ENCODE measurements at regions not wholly inside any gene's neighbourhood (a gene's known extent, or its start where the extent isn't known, plus 50 kb on each side); places are given as distances from the start of the nearest gene placed in this dataset.

- DNase-seq (ENCODE audit: low read depth), result no peak
Observed at GRCh38 chr2:180660881-180661685, 319.3 kb upstream of the UBE2E3 start.

DNA sequence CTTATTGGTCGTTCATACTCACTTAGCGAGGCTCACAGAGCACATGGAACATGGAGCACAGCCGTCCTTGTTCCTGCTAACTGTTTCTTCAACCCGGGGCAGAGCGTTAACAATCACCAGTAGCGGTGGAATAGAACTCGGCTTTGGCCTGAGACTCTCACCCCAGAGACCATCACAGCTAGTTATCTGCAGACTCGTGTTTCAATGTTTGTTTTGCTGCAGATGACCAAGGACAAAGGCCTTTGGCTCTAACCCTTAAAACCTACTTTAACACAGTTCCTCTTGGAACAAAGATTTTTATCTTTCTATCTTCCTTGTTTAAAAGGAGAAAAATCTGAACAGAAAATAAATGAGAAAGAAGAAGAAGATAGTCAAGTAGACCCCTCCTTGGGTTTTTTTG, 320.2 kb upstream of the UBE2E3 start:
- DNase-seq (ENCODE audit: low read depth), result no peak

DNA sequence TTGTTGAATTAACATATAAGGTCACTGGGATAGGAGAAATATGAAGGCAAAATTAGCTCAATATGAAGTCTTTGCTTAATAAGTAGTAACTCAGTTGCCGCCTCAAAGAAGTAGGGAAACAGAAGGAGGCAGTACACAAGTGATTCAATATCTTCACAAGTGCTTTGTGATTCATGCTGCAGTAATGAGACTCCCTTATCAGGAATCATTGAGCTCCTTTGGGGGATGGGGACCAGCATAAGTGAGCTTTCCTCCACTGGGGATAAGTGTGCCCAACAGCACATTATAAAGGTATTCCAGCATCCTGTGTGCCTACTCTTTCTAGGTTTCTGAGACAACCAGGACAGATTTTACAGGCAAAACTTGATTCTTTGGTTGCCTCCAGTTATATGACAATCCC, 323.4 kb upstream of the UBE2E3 start:
- no peak for DNase-seq (ENCODE audit: low read depth)

DNA sequence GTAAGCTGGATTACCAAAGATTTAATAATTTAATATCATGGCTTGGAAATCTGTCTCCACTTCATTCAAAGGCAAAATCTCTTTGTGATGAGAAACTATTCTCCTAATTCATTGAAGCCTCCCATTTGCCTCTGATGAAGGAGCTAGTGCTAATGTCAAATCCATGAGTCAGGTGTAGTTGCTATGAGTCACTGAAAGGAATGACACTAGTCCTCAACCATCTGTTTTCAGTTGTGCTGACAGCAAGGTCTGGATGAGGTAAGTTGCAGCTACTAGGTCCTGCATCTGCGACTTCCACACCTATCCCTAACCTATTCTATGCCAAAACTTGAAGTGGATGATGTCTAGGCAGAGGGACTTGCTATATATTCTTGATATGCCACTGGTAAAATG, 324.0 kb upstream of the UBE2E3 start:
- DNase-seq (ENCODE audit: low read depth), result no peak

GRCh38 chr2:180655842-180656454, 324.5 kb upstream of the UBE2E3 start:
- no peak for DNase-seq (ENCODE audit: low read depth)

DNA sequence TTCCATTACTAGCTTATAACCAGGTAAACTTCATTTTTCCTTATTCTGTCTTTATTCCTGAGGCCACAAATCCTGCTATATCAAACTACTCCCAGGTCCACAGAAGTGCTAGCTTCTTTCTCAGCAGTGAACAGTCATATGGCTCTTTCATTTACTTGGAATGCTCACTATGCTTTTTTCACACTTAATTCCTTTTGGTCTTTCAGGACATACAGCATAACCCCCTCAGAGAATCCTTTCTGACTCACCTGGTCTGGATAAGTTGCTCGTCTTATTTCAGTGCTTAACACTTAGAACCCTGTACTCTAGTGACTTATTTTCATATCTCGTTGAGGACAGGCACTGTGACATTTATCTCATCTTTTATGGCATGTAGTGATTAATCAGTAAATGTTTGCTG, 325.0 kb upstream of the UBE2E3 start:
- DNase-seq (ENCODE audit: low read depth), result no peak

DNA sequence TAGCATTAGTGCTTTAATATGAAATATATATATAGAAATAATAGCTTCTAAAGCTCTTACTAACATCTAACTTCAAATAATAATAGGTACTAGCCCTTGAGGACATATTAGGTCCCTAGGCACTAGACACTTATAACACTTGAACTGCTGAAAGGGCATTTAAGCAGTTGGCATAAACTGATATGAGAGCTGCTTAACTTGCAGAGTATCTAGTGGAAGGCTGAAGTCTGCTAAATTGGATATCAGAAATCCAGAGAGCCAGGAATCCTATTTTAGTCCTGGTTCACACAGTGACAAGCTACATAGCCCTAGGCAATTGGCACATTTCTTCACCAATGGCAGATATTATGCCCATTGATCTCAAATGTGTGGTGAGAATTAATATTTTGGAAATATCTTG, 326.9 kb upstream of the UBE2E3 start:
- DNase-seq (ENCODE audit: low read depth), result no peak

GRCh38 chr2:180652794-180653193, 327.6 kb upstream of the UBE2E3 start:
- no peak for DNase-seq (ENCODE audit: low read depth)

- no peak for DNase-seq (ENCODE audit: low read depth)
Observed at GRCh38 chr2:180651596-180651995, 328.8 kb upstream of the UBE2E3 start.

GRCh38 chr2:180647621-180648020, 332.8 kb upstream of the UBE2E3 start:
- no peak for DNase-seq (ENCODE audit: low read depth)

DNA sequence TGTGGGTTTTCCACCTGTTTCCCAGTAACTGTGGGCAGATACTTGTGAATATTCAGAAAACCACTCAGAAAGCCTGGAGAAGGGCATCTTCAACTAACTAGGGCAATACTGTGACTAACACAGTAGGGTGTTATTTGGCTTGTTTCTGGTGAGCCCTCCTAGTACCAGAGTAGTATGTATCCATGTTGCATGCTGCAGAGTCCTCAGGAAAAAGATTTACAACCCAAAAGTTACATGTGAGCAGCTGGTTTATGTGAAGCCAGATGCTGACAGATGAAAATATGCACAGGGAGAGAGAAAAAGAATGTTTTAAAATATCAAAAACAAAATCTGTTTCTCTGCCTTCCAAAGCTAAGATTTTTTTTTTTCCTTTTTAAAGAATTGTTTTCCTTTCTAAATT, 333.2 kb upstream of the UBE2E3 start:
- no peak for DNase-seq (ENCODE audit: low read depth)

- DNase-seq (ENCODE audit: low read depth), result no peak
Observed at GRCh38 chr2:180646756-180647155, 333.6 kb upstream of the UBE2E3 start.

- DNase-seq (ENCODE audit: low read depth), result no peak
Observed at GRCh38 chr2:180644709-180645108, 335.7 kb upstream of the UBE2E3 start.

- no peak for DNase-seq (ENCODE audit: low read depth)
Observed at GRCh38 chr2:180630756-180631155, 349.6 kb upstream of the UBE2E3 start.

- no peak for DNase-seq (ENCODE audit: low read depth)
Observed at GRCh38 chr2:180625006-180625844, 355.2 kb upstream of the UBE2E3 start.

DNA sequence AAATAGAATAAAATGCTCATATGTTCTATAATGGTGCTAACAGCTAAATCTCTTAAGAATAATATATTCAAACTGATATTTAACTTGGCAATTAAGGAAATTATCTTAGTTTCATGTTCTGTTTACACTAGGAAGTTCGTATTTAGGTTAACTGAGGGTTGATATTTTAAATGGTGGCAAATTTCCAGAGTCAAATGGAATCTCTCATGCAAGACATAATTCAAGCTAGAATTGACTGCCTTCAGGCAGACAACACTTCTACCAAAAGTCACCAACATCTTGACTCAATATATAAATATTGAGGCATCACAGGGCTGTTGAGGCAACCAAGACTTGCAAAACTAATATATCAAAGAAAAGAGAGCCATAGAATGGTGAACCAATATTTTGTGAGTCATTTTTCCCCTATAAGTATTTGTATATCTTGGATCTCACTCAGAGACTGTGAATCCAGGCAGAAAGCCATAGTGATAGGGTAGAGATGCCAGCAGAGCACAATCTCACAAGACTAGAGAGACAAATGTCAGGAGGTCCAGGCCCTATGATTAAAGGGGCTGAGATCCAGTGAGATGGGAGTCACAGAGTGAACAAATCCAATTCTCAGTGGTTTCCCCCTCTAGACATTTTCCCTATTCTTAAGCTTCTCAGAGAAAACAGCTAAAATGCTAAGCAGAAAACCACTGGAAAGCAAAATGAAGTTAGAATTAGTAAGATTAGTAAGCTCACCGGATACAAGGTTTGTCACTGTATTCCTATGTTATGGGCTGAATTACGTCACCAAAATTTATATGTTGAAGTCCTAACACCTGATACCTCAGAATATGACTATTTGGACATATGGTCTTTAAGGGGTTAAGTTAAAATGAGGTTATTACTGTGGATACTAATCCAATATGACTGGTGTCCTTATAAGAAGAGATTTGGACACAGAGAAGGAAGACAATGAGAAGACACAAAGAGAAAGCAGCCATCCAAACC, 358.2 kb upstream of the UBE2E3 start:
- no peak for DNase-seq (ENCODE audit: low read depth)

GRCh38 chr2:180621366-180621765, 359.0 kb upstream of the UBE2E3 start:
- no peak for DNase-seq (ENCODE audit: low read depth)

- no peak for DNase-seq (ENCODE audit: low read depth)
Observed at GRCh38 chr2:180618570-180618969, 361.8 kb upstream of the UBE2E3 start.

DNA sequence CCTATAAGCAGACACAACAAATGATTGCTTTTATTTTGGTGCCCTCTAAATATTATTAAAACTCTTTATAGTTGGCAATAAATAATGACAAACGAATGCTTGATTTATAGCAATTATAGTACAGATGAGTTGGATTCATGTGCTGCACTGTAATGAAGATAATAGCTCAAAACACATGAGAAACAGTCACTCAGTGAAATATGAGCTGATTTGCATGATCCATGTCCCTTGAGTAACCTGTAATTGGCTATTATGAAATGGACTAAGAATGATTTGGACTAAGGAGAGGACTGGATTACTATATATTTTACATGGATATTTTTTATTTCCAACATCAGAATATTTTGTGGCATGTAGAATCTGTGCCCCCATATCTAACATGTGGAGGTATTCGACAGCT, 365.6 kb upstream of the UBE2E3 start:
- DNase-seq (ENCODE audit: low read depth), result no peak

GRCh38 chr2:180609626-180610340, 370.6 kb upstream of the UBE2E3 start:
- no peak for DNase-seq (ENCODE audit: low read depth)

DNA sequence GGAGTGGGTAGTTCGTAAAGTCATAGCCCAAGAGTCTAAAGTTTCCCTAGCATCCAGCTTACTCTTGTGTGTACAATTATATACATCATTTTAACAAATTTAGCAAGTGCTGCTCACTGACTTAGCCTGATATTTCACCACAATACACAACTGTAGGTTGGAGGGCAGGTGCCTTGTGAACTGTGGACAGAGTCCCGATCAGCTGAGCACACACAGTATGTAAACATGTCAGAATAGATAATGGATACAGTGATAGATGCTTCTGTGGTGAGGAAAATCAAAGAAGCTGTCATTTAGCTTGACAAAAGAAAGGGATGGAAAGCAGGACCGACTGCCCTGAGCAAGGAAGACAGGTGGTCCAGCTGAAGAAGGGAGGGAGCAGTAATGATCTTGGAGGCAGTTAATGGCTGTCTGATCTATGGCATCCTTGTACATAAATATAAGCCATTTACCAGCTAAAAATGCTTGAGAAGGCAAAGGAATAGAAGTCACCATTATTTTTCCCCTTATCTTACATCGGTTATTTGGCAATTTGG, 372.8 kb upstream of the UBE2E3 start:
- no peak for DNase-seq (ENCODE audit: low read depth)
